ENCODE measurements at regions not wholly inside any gene's neighbourhood (a gene's known extent, or its start where the extent isn't known, plus 50 kb on each side); places are given as distances from the start of the nearest gene placed in this dataset.
"Not testable (repeated sequence)": the region's sequence is repeated elsewhere in the genome, so short reads cannot be mapped to it uniquely, and the experiment has no call there.

DNA sequence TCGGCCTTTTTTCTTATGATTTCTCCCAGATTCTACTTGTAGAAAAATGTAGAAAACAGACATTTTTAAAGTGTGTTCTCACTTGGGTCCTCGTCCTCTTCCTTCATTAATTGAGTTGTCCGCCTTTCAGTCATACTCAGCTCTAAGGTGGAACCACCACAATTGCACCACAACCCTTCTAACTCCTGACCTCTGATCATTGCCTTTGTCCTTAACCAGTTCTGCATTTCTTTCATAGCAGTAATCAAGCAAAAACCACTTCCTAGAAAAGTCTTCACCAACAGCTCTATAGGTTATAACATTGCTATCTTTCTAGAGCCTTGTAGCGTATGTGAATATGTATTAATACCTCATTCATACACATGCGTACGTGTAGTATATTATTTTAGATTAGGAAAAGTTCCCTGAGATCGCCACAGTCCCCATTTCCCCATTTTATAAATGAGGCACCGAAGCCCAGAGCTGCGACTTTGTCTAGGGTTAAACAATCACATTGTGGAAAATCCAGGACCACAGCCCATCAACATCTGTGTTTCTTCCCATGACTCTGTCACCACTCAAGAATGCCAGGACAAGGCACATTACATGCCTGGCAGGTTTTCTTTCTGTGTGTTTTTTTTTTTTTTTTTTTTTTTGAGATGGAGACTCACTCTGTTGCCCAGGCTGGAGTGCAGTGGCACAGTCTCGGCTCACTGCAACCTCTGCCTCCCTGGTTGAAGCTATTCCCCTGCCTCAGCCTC lies 175.5 kb downstream of the BTBD3 start:
- no peaks in the 10 kb centered on the region for H3K27me3 Mint-ChIP-seq (ENCODE audit: low read depth)
- H3K36me3 Mint-ChIP-seq (ENCODE audit: low read depth) = peaks cover 4% of the 10 kb centered on the region
- no peak for DNase-seq (ENCODE audit: low read depth, low spot score)
- no peak overlapping the region for H3K27ac Mint-ChIP-seq (ENCODE audit: unreplicated experiment)
- H3K4me3 Mint-ChIP-seq = no peak overlapping the region
- TF ChIP-seq CTCF (conservative IDR thresholded peaks at IDR 0.05) = no peak
- H3K9me3 Mint-ChIP-seq = peaks cover 9% of the 10 kb centered on the region
- peaks cover 8% of the 10 kb centered on the region for H3K4me1 Mint-ChIP-seq

GRCh38 chr20:12093797-12094190 lies 176.1 kb downstream of the BTBD3 start:
- H3K4me3 Mint-ChIP-seq; H3K27ac Mint-ChIP-seq (ENCODE audit: unreplicated experiment); DNase-seq (ENCODE audit: low read depth, low spot score); H3K4me1 Mint-ChIP-seq; H3K36me3 Mint-ChIP-seq (ENCODE audit: low read depth); H3K27me3 Mint-ChIP-seq (ENCODE audit: low read depth); H3K9me3 Mint-ChIP-seq: not testable (repeated sequence)

DNA sequence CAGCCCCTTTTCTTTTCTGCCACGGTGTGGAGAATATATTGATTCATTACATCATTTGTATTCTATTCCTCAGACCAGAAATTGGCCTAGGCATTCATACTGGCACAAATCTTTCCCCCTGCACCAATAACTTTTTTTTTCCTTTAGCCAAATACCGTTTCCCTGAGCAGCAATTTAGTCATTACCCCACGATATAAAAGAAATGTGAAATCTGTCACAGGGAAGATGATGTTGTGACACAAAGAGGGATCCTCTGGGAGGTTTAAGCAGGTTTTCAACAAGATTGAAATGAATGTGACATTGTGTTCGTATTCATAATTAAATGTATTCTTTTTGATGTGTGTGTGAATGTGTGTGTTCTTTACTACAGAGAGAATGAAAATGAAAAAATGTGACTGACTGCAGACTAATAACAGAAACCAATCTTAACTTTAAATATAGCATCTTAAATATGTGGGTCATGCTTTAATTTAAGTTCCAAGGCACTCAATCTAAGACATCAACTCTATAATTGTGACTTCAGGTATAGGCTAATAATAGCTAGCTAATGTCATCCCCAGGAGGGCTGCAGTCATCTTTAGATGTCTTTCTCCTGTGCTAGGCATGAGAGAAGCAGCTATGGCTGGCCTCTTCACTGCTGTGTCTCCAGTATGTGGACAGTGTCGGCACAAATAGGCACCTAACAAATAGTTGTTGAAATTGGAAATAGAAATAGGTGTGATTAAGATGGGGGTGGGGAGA lies 177.7 kb downstream of the BTBD3 start:
- no peaks in the 10 kb centered on the region for H3K36me3 Mint-ChIP-seq (ENCODE audit: low read depth)
- H3K4me3 Mint-ChIP-seq = no peak overlapping the region
- peaks cover 8% of the 10 kb centered on the region for H3K4me1 Mint-ChIP-seq
- no peak for DNase-seq (ENCODE audit: low read depth, low spot score)
- peaks cover 3% of the 10 kb centered on the region for H3K9me3 Mint-ChIP-seq
- no peaks in the 10 kb centered on the region for H3K27me3 Mint-ChIP-seq (ENCODE audit: low read depth)
- no peak for TF ChIP-seq CTCF (conservative IDR thresholded peaks at IDR 0.05)
- H3K27ac Mint-ChIP-seq (ENCODE audit: unreplicated experiment) = no peak overlapping the region

DNA sequence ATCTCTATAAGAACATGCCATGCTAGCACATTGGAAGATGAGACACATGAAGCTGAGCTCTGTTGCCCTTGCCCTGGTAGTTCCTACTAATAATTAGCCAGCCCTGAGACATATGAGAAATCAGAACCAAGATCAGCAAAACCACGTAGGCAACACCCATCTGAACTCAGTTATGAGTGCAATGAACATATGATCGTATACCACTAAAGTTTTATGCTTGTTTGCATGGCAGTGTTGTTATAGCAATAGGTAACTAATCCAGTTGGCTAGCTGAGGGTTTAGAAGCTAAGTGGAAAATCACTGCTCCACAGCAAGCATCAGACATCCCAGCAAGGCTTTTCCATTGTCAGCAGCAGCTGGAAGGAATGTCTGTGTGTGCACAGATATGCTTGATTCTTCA lies 180.7 kb downstream of the BTBD3 start:
- Mint-ChIP-seq H3K4me1 (no peaks in the 10 kb centered on the region), H3K27me3 (ENCODE audit: low read depth) (no peaks in the 10 kb centered on the region), H3K9me3 (peaks cover 3% of the 10 kb centered on the region), H3K36me3 (ENCODE audit: low read depth) (no peaks in the 10 kb centered on the region), H3K4me3 (no peak overlapping the region), H3K27ac (ENCODE audit: unreplicated experiment) (no peak overlapping the region)
- DNase-seq (ENCODE audit: low read depth, low spot score) = no peak
- TF ChIP-seq CTCF (conservative IDR thresholded peaks at IDR 0.05) = no peak

DNA sequence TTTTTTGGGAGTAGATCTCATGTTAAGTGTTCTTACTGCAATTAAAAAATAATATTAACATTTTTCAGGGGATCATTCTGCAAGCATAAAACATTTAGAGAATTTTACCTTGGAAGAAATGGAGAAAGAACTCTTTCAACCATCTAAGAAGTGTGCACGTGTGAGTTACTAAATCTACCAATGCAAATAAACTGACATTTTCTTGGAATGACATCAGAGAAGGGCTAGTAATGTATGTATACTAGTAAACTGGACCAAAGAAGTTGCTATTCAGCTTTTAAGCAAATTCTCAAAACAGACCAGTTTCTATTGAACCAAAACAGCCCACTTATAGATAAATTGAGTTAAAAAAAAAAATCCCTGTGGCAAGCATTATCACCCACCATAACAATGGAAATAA lies 191.2 kb downstream of the BTBD3 start:
- no peak overlapping the region for H3K27ac Mint-ChIP-seq (ENCODE audit: unreplicated experiment)
- no peak overlapping the region for H3K4me3 Mint-ChIP-seq
- no peak for DNase-seq (ENCODE audit: low read depth, low spot score)
- no peak for TF ChIP-seq CTCF (conservative IDR thresholded peaks at IDR 0.05)
- H3K4me1 Mint-ChIP-seq = peaks cover 5% of the 10 kb centered on the region
- H3K27me3 Mint-ChIP-seq (ENCODE audit: low read depth) = no peaks in the 10 kb centered on the region
- peaks cover 20% of the 10 kb centered on the region for H3K9me3 Mint-ChIP-seq
- peaks cover 5% of the 10 kb centered on the region for H3K36me3 Mint-ChIP-seq (ENCODE audit: low read depth)

GRCh38 chr20:12110274-12110673 lies 192.6 kb downstream of the BTBD3 start:
- Mint-ChIP-seq H3K36me3 (ENCODE audit: low read depth) (peaks cover 5% of the 10 kb centered on the region), H3K27me3 (ENCODE audit: low read depth) (no peaks in the 10 kb centered on the region), H3K27ac (ENCODE audit: unreplicated experiment) (no peak overlapping the region), H3K9me3 (peaks cover 19% of the 10 kb centered on the region), H3K4me3 (no peak overlapping the region), H3K4me1 (peaks cover 6% of the 10 kb centered on the region)
- no peak for DNase-seq (ENCODE audit: low read depth, low spot score)
- no peak for TF ChIP-seq CTCF (conservative IDR thresholded peaks at IDR 0.05)

All from neural crest cell (in vitro differentiated cells).